GM12878 (cell line): ENCODE measurements at regions not wholly inside any gene's neighbourhood (a gene's known extent, or its start where the extent isn't known, plus 50 kb on each side); places are given as distances from the start of the nearest gene placed in this dataset.

ENCODE experiments used
- CREB1 ChIP-seq: IDR thresholded peaks from 2 replicates; pipeline ENCODE4 v1.6.1; 2012; ENCODE audit warnings: low read depth, mild to moderate bottlenecking, inconsistent platforms
- CTCF ChIP-seq, 3 experiments: IDR thresholded peaks in 2 of 3; conservative IDR thresholded peaks in 1 of 3; 2 replicates each; pipeline ENCODE4 v1.5.1; 2011; ENCODE audit warnings: low read depth in 3 of 3, low read length in 3 of 3, mild to moderate bottlenecking in 3 of 3, control low read depth in 2 of 3, moderate library complexity in 2 of 3, inconsistent platforms in 1 of 3, mixed read lengths in 1 of 3; ENCODE audit not compliant: control insufficient read depth in 2 of 3, insufficient read depth in 1 of 3; ENCODE audit errors: extremely low read depth in 1 of 3
- E2F8 ChIP-seq: fragments of 450-650 bp; IDR thresholded peaks from 2 replicates; pipeline ENCODE4 v1.6.1; 2018; ENCODE audit warnings: mild to moderate bottlenecking, low read depth, moderate library complexity; ENCODE audit not compliant: partially characterized antibody
- EP300 ChIP-seq, 2 experiments: fragments of 150-350 bp in 1 of 2; IDR thresholded peaks; 2 replicates each; pipeline ENCODE4 v1.6.1; 2011 to 2012; ENCODE audit warnings: low read depth in 2 of 2, low read length in 2 of 2, borderline replicate concordance in 1 of 2, improper control_type of control experiment in 1 of 2, inconsistent platforms in 1 of 2; ENCODE audit not compliant: control insufficient read depth in 1 of 2
- HCFC1 ChIP-seq: fragments of 150-350 bp; IDR thresholded peaks from 2 replicates; pipeline ENCODE4 v1.6.1; 2014; ENCODE audit warnings: low read length
- POLR2AphosphoS5 ChIP-seq: IDR thresholded peaks from 2 replicates; pipeline ENCODE4 v1.6.1; 2011; ENCODE audit warnings: mild to moderate bottlenecking, low read length, inconsistent platforms
- SREBF2 ChIP-seq: IDR thresholded peaks from 2 replicates; pipeline ENCODE4 v1.6.1; 2012; ENCODE audit warnings: mild to moderate bottlenecking, low read length
- YY1 ChIP-seq: IDR thresholded peaks from 2 replicates; pipeline ENCODE4 v1.6.1; 2011; ENCODE audit warnings: low read depth, mild to moderate bottlenecking, low read length
- ZNF622 ChIP-seq: fragments of 450-650 bp; IDR thresholded peaks from 2 replicates; pipeline ENCODE4 v1.6.1; 2017; ENCODE audit warnings: mild to moderate bottlenecking, inconsistent platforms

GRCh38 chr11:107179829-107180228 is 161.6 kb upstream of the GUCY1A2 start:
- TF ChIP-seq CTCF (IDR thresholded peaks at IDR 0.05 in 2 of 3, conservative IDR thresholded peaks at IDR 0.05 in 1 of 3; ENCODE audit: control insufficient read depth in 2 of 3, extremely low read depth in 1 of 3, insufficient read depth in 1 of 3, low read depth in 3 of 3, low read length in 3 of 3), result no peak
- no peak for TF ChIP-seq EP300 (IDR thresholded peaks at IDR 0.05; ENCODE audit: borderline replicate concordance in 1 of 2, control insufficient read depth in 1 of 2, low read depth in 2 of 2, low read length in 2 of 2)
- TF ChIP-seq SREBF2, result no peak
- no peak for TF ChIP-seq E2F8
- TF ChIP-seq YY1, result no peak
- no peak for TF ChIP-seq HCFC1
- no peak for TF ChIP-seq CREB1
- no peak for TF ChIP-seq ZNF622
- TF ChIP-seq POLR2AphosphoS5, result no peak
